ENCODE measurements at regions not wholly inside any gene's neighbourhood (a gene's known extent, or its start where the extent isn't known, plus 50 kb on each side); places are given as distances from the start of the nearest gene placed in this dataset.
A peak's percentile ranks its signal among the peaks of the same experiment; 100 is the strongest.
"Not testable (repeated sequence)": the region's sequence is repeated elsewhere in the genome, so short reads cannot be mapped to it uniquely, and the experiment has no call there.

- ATAC-seq: no peak
Measured at GRCh38 chr1:238727670-238728069, 658.7 kb upstream of the CHRM3 start.

- no peak for ATAC-seq
Measured at GRCh38 chr1:238722812-238723211, 663.6 kb upstream of the CHRM3 start.

GRCh38 chr1:238710697-238711096, 675.7 kb upstream of the CHRM3 start:
- no peak for ATAC-seq

- peak; percentile 79 for ATAC-seq
Measured at GRCh38 chr1:238701024-238701423, 685.3 kb upstream of the CHRM3 start.

- no peak for ATAC-seq
Measured at GRCh38 chr1:238690415-238690814, 696.0 kb upstream of the CHRM3 start.

- ATAC-seq: not testable (repeated sequence)
Measured at GRCh38 chr1:238684576-238684975, 701.8 kb upstream of the CHRM3 start.

GRCh38 chr1:238681451-238681850, 704.9 kb upstream of the CHRM3 start:
- no peak for ATAC-seq

GRCh38 chr1:238681021-238681420, 705.3 kb upstream of the CHRM3 start:
- ATAC-seq: no peak

- peak; percentile 55 for ATAC-seq
Measured at GRCh38 chr1:238677567-238677966, 708.8 kb upstream of the CHRM3 start.

- ATAC-seq: no peak
Measured at GRCh38 chr1:238675221-238675620, 711.1 kb upstream of the CHRM3 start.

GRCh38 chr1:238674316-238674715, 712.1 kb upstream of the CHRM3 start:
- ATAC-seq: peak; percentile 39

GRCh38 chr1:238673561-238673960, 712.8 kb upstream of the CHRM3 start:
- no peak for ATAC-seq

GRCh38 chr1:238672806-238673205, 713.6 kb upstream of the CHRM3 start:
- ATAC-seq: no peak

GRCh38 chr1:238672262-238672661, 714.1 kb upstream of the CHRM3 start:
- ATAC-seq: no peak

- no peak for ATAC-seq
Measured at GRCh38 chr1:238664139-238664538, 722.2 kb upstream of the CHRM3 start.

GRCh38 chr1:238660849-238661248, 725.5 kb upstream of the CHRM3 start:
- ATAC-seq: no peak

GRCh38 chr1:238658763-238659162, 727.6 kb upstream of the CHRM3 start:
- no peak for ATAC-seq

- ATAC-seq: no peak
Measured at GRCh38 chr1:238653693-238654321, 732.6 kb upstream of the CHRM3 start.

- ATAC-seq: no peak
Measured at GRCh38 chr1:238652346-238652968, 733.9 kb upstream of the CHRM3 start.

- ATAC-seq: no peak
Measured at GRCh38 chr1:238649200-238649599, 737.2 kb upstream of the CHRM3 start.

GRCh38 chr1:238648751-238649150, 737.6 kb upstream of the CHRM3 start:
- no peak for ATAC-seq

- ATAC-seq: no peak
Measured at GRCh38 chr1:238648296-238648695, 738.1 kb upstream of the CHRM3 start.

GRCh38 chr1:238647877-238648276, 738.5 kb upstream of the CHRM3 start:
- ATAC-seq: no peak

GRCh38 chr1:238642231-238642630, 744.1 kb upstream of the CHRM3 start:
- ATAC-seq: no peak

- ATAC-seq: no peak
Measured at GRCh38 chr1:238639861-238640260, 746.5 kb upstream of the CHRM3 start.
